SHP77 treated with DMSO at 0.1 percent for 48 hours (cell line): ENCODE measurements at regions not wholly inside any gene's neighbourhood (a gene's known extent, or its start where the extent isn't known, plus 50 kb on each side); places are given as distances from the start of the nearest gene placed in this dataset.

Source experiments
- DNase-seq: peaks from one replicate; lab custom pipeline; 2025; lab: John Stamatoyannopoulos, UW

GRCh38 chr9:18233311-18233710, 240.6 kb upstream of the ADAMTSL1 start:
- DNase-seq, result no peak

- no peak for DNase-seq
Observed at GRCh38 chr9:18233776-18234445, 240.0 kb upstream of the ADAMTSL1 start.

GRCh38 chr9:18235181-18235908, 238.6 kb upstream of the ADAMTSL1 start:
- DNase-seq, result no peak

GRCh38 chr9:18236336-18236735, 237.6 kb upstream of the ADAMTSL1 start:
- DNase-seq, result no peak

GRCh38 chr9:18237776-18238175, 236.2 kb upstream of the ADAMTSL1 start:
- no peak for DNase-seq

GRCh38 chr9:18238254-18238653, 235.7 kb upstream of the ADAMTSL1 start:
- no peak for DNase-seq

- DNase-seq, result no peak
Observed at GRCh38 chr9:18238752-18239447, 235.1 kb upstream of the ADAMTSL1 start.

GRCh38 chr9:18240213-18240612, 233.7 kb upstream of the ADAMTSL1 start:
- no peak for DNase-seq

- no peak for DNase-seq
Observed at GRCh38 chr9:18245911-18246310, 228.0 kb upstream of the ADAMTSL1 start.

- no peak for DNase-seq
Observed at GRCh38 chr9:18250053-18250452, 223.9 kb upstream of the ADAMTSL1 start.

- DNase-seq, result no peak
Observed at GRCh38 chr9:18253950-18254349, 220.0 kb upstream of the ADAMTSL1 start.

- DNase-seq, result peak; percentile 2
Observed at GRCh38 chr9:18255158-18255629, 218.8 kb upstream of the ADAMTSL1 start.

- DNase-seq, result no peak
Observed at GRCh38 chr9:18255747-18256146, 218.2 kb upstream of the ADAMTSL1 start.

- DNase-seq, result no peak
Observed at GRCh38 chr9:18256568-18256967, 217.4 kb upstream of the ADAMTSL1 start.

- peak; percentile 24 for DNase-seq
Observed at GRCh38 chr9:18260521-18260920, 213.4 kb upstream of the ADAMTSL1 start.

- DNase-seq, result no peak
Observed at GRCh38 chr9:18261181-18261580, 212.8 kb upstream of the ADAMTSL1 start.

- DNase-seq, result no peak
Observed at GRCh38 chr9:18263377-18263776, 210.6 kb upstream of the ADAMTSL1 start.

GRCh38 chr9:18268381-18268780, 205.6 kb upstream of the ADAMTSL1 start:
- DNase-seq, result no peak

GRCh38 chr9:18269561-18269960, 204.4 kb upstream of the ADAMTSL1 start:
- DNase-seq, result no peak

- no peak for DNase-seq
Observed at GRCh38 chr9:18274693-18275092, 199.3 kb upstream of the ADAMTSL1 start.

- DNase-seq, result no peak
Observed at GRCh38 chr9:18275313-18275990, 198.5 kb upstream of the ADAMTSL1 start.

- DNase-seq, result no peak
Observed at GRCh38 chr9:18281291-18281690, 192.7 kb upstream of the ADAMTSL1 start.
